ENCODE measurements at regions not wholly inside any gene's neighbourhood (a gene's known extent, or its start where the extent isn't known, plus 50 kb on each side); places are given as distances from the start of the nearest gene placed in this dataset.
"Not testable (repeated sequence)": the region's sequence is repeated elsewhere in the genome, so short reads cannot be mapped to it uniquely, and the experiment has no call there.

- FAIRE-seq, result no peak
Observed at GRCh38 chr2:150373374-150373773, 114.1 kb downstream of the RND3 start.

GRCh38 chr2:150371044-150371818, 116.2 kb downstream of the RND3 start:
- DNase-seq (ENCODE audit: low spot score in 2 of 2), result no peak
- FAIRE-seq, result no peak

More at GRCh38 chr2:150373374-150373773, 114.1 kb downstream of the RND3 start:
- DNase-seq (ENCODE audit: low spot score in 2 of 2), result no peak

- DNase-seq (ENCODE audit: low spot score in 2 of 2) (no peak), FAIRE-seq (no peak)
Observed at GRCh38 chr2:150370561-150370960, 116.9 kb downstream of the RND3 start.

- DNase-seq (ENCODE audit: low spot score in 2 of 2) (no peak), FAIRE-seq (no peak)
Observed at GRCh38 chr2:150369862-150370261, 117.6 kb downstream of the RND3 start.

- DNase-seq (ENCODE audit: low spot score in 2 of 2) (no peak), FAIRE-seq (no peak)
Observed at GRCh38 chr2:150358468-150358807, 129.0 kb downstream of the RND3 start.

GRCh38 chr2:150357770-150358467, 129.5 kb downstream of the RND3 start:
- FAIRE-seq (no peak), DNase-seq (ENCODE audit: low spot score in 2 of 2) (no peak)

- FAIRE-seq, result no peak
- DNase-seq (ENCODE audit: low spot score in 2 of 2), result no peak
Observed at GRCh38 chr2:150355440-150355839, 132.0 kb downstream of the RND3 start.

- no peak for DNase-seq (ENCODE audit: low spot score in 2 of 2)
- FAIRE-seq, result no peak
Observed at GRCh38 chr2:150353376-150353775, 134.1 kb downstream of the RND3 start.

- FAIRE-seq, result no peak
- DNase-seq (ENCODE audit: low spot score in 2 of 2), result no peak
Observed at GRCh38 chr2:150351922-150352321, 135.5 kb downstream of the RND3 start.

GRCh38 chr2:150350500-150350899, 137.0 kb downstream of the RND3 start:
- no peak for DNase-seq (ENCODE audit: low spot score in 2 of 2)
- FAIRE-seq, result no peak

- FAIRE-seq (no peak), DNase-seq (ENCODE audit: low spot score in 2 of 2) (no peak)
Observed at GRCh38 chr2:150346806-150347205, 140.7 kb downstream of the RND3 start.

- FAIRE-seq, result no peak
- DNase-seq (ENCODE audit: low spot score in 2 of 2), result no peak
Observed at GRCh38 chr2:150341982-150342680, 145.3 kb downstream of the RND3 start.

GRCh38 chr2:150339951-150340350, 147.5 kb downstream of the RND3 start:
- no peak for FAIRE-seq
- no peak for DNase-seq (ENCODE audit: low spot score in 2 of 2)

- FAIRE-seq, result no peak
- no peak for DNase-seq (ENCODE audit: low spot score in 2 of 2)
Observed at GRCh38 chr2:150339282-150339681, 148.2 kb downstream of the RND3 start.

- no peak for FAIRE-seq
- DNase-seq (ENCODE audit: low spot score in 2 of 2), result no peak
Observed at GRCh38 chr2:150335596-150335995, 151.9 kb downstream of the RND3 start.

GRCh38 chr2:150332383-150332782, 155.1 kb downstream of the RND3 start:
- FAIRE-seq, result no peak
- DNase-seq (ENCODE audit: low spot score in 2 of 2), result no peak

GRCh38 chr2:150327564-150328489, 159.6 kb downstream of the RND3 start:
- peak in 1 of 2 donors; percentile 5 for DNase-seq (ENCODE audit: low spot score in 2 of 2)

GRCh38 chr2:150325656-150326314, 161.7 kb downstream of the RND3 start:
- FAIRE-seq, result no peak
- no peak for DNase-seq (ENCODE audit: low spot score in 2 of 2)

More at GRCh38 chr2:150327564-150328489, 159.6 kb downstream of the RND3 start:
- FAIRE-seq, result no peak

GRCh38 chr2:150323071-150323470, 164.4 kb downstream of the RND3 start:
- FAIRE-seq; DNase-seq (ENCODE audit: low spot score in 2 of 2): not testable (repeated sequence)

GRCh38 chr2:150320608-150321007, 166.9 kb downstream of the RND3 start:
- FAIRE-seq (no peak), DNase-seq (ENCODE audit: low spot score in 2 of 2) (no peak)
